ENCODE measurements at regions not wholly inside any gene's neighbourhood (a gene's known extent, or its start where the extent isn't known, plus 50 kb on each side); places are given as distances from the start of the nearest gene placed in this dataset.

- no peak for TF ChIP-seq CTCF (IDR thresholded peaks at IDR 0.05; ENCODE audit: insufficient read depth, low read depth, low read length)
- Histone ChIP-seq H3K4me3 (ENCODE audit: low read depth, low read length) (no peak overlapping the region), H3K27me3 (ENCODE audit: control insufficient read depth, insufficient read depth, low read length) (no peaks in the 10 kb centered on the region), H3K36me3 (ENCODE audit: control insufficient read depth, insufficient read depth, low read length) (no peaks in the 10 kb centered on the region)
- POLR2A ChIA-PET: no interaction called here
- no peak for DNase-seq (ENCODE audit: low read depth)
- CTCF ChIA-PET: no interaction called here
These were observed 310.6 kb downstream of the C3orf38 start for GRCh38 chr3:88460369-88460768.

GRCh38 chr3:88462230-88462629 lies 312.5 kb downstream of the C3orf38 start:
- TF ChIP-seq CTCF (IDR thresholded peaks at IDR 0.05; ENCODE audit: insufficient read depth, low read depth, low read length): no peak
- POLR2A ChIA-PET: no interaction called here
- Histone ChIP-seq H3K36me3 (ENCODE audit: control insufficient read depth, insufficient read depth, low read length) (no peaks in the 10 kb centered on the region), H3K27me3 (ENCODE audit: control insufficient read depth, insufficient read depth, low read length) (no peaks in the 10 kb centered on the region), H3K4me3 (ENCODE audit: low read depth, low read length) (no peak overlapping the region)
- CTCF ChIA-PET: no interaction called here
- DNase-seq (ENCODE audit: low read depth): no peak

GRCh38 chr3:88467191-88467590 lies 317.4 kb downstream of the C3orf38 start:
- no peak for TF ChIP-seq CTCF (IDR thresholded peaks at IDR 0.05; ENCODE audit: insufficient read depth, low read depth, low read length)
- CTCF ChIA-PET: no interaction called here
- Histone ChIP-seq H3K4me3 (ENCODE audit: low read depth, low read length) (no peak overlapping the region), H3K27me3 (ENCODE audit: control insufficient read depth, insufficient read depth, low read length) (no peaks in the 10 kb centered on the region), H3K36me3 (ENCODE audit: control insufficient read depth, insufficient read depth, low read length) (no peaks in the 10 kb centered on the region)
- no peak for DNase-seq (ENCODE audit: low read depth)
- POLR2A ChIA-PET: no interaction called here

- no peak for DNase-seq (ENCODE audit: low read depth)
- ChIA-PET CTCF (no interaction called here), POLR2A (no interaction called here)
- H3K36me3 ChIP-seq (ENCODE audit: control insufficient read depth, insufficient read depth, low read length): no peaks in the 10 kb centered on the region
- no peak overlapping the region for H3K4me3 ChIP-seq (ENCODE audit: low read depth, low read length)
- H3K27me3 ChIP-seq (ENCODE audit: control insufficient read depth, insufficient read depth, low read length): no peaks in the 10 kb centered on the region
- TF ChIP-seq CTCF (IDR thresholded peaks at IDR 0.05; ENCODE audit: insufficient read depth, low read depth, low read length): no peak
These were observed 319.5 kb downstream of the C3orf38 start for GRCh38 chr3:88469216-88469615.

- CTCF ChIA-PET: no interaction called here
- POLR2A ChIA-PET: no interaction called here
- no peak for TF ChIP-seq CTCF (IDR thresholded peaks at IDR 0.05; ENCODE audit: insufficient read depth, low read depth, low read length)
These were observed 328.7 kb downstream of the C3orf38 start for GRCh38 chr3:88478460-88478859.

More at GRCh38 chr3:88478460-88478859, 328.7 kb downstream of the C3orf38 start:
- no peak for DNase-seq (ENCODE audit: low read depth)
- H3K4me3 ChIP-seq (ENCODE audit: low read depth, low read length): no peak overlapping the region
- H3K27me3 ChIP-seq (ENCODE audit: control insufficient read depth, insufficient read depth, low read length): no peaks in the 10 kb centered on the region
- no peaks in the 10 kb centered on the region for H3K36me3 ChIP-seq (ENCODE audit: control insufficient read depth, insufficient read depth, low read length)
